ENCODE measurements at regions not wholly inside any gene's neighbourhood (a gene's known extent, or its start where the extent isn't known, plus 50 kb on each side); places are given as distances from the start of the nearest gene placed in this dataset.

DNA sequence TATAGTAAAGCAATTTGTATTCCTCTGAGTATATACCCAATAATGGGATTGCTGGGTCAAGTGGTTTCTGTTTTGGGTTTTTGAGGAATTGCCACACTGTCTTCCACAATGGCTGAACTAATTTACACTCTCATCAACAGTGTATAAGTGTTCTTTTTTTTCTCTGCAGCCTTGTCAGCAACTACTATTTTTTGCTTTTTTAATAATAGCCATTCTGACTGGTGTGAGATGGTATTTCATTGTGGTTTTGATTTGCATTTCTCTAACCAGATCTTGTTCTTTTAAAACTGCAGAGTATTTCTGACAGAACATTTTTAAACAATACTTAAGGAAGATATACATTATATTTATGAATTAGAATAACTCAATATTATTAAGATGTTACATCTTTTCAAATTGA is 1140.5 kb upstream of the CNTN5 start:
- TF ChIP-seq, protein P1, sequence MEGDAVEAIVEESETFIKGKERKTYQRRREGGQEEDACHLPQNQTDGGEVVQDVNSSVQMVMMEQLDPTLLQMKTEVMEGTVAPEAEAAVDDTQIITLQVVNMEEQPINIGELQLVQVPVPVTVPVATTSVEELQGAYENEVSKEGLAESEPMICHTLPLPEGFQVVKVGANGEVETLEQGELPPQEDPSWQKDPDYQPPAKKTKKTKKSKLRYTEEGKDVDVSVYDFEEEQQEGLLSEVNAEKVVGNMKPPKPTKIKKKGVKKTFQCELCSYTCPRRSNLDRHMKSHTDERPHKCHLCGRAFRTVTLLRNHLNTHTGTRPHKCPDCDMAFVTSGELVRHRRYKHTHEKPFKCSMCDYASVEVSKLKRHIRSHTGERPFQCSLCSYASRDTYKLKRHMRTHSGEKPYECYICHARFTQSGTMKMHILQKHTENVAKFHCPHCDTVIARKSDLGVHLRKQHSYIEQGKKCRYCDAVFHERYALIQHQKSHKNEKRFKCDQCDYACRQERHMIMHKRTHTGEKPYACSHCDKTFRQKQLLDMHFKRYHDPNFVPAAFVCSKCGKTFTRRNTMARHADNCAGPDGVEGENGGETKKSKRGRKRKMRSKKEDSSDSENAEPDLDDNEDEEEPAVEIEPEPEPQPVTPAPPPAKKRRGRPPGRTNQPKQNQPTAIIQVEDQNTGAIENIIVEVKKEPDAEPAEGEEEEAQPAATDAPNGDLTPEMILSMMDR (conservative IDR thresholded peaks at IDR 0.05; ENCODE audit: low read depth, low read length), result no peak
- TF ChIP-seq, protein P2, sequence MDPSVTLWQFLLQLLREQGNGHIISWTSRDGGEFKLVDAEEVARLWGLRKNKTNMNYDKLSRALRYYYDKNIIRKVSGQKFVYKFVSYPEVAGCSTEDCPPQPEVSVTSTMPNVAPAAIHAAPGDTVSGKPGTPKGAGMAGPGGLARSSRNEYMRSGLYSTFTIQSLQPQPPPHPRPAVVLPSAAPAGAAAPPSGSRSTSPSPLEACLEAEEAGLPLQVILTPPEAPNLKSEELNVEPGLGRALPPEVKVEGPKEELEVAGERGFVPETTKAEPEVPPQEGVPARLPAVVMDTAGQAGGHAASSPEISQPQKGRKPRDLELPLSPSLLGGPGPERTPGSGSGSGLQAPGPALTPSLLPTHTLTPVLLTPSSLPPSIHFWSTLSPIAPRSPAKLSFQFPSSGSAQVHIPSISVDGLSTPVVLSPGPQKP (IDR thresholded peaks at IDR 0.05; ENCODE audit: borderline replicate concordance, low read depth, low read length), result no peak
- TF ChIP-seq MXI1 (IDR thresholded peaks at IDR 0.05; ENCODE audit: borderline replicate concordance, low read depth, low read length), result no peak
- TF ChIP-seq RAD21 (IDR thresholded peaks at IDR 0.05; ENCODE audit: low read length), result no peak
- no peak for TF ChIP-seq POLR2A (IDR thresholded peaks at IDR 0.05; ENCODE audit: low read depth, low read length)
- no peak for TF ChIP-seq CEBPB (IDR thresholded peaks at IDR 0.05; ENCODE audit: low read depth, low read length)
- no peak for TF ChIP-seq MAZ (IDR thresholded peaks at IDR 0.05; ENCODE audit: borderline replicate concordance, low read depth, low read length)
- no peak for TF ChIP-seq FOS (IDR thresholded peaks at IDR 0.05; ENCODE audit: low read depth, low read length)
- TF ChIP-seq, protein P3, sequence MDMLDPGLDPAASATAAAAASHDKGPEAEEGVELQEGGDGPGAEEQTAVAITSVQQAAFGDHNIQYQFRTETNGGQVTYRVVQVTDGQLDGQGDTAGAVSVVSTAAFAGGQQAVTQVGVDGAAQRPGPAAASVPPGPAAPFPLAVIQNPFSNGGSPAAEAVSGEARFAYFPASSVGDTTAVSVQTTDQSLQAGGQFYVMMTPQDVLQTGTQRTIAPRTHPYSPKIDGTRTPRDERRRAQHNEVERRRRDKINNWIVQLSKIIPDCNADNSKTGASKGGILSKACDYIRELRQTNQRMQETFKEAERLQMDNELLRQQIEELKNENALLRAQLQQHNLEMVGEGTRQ (IDR thresholded peaks at IDR 0.05; ENCODE audit: low read depth, low read length), result no peak
- TF ChIP-seq MAFK (IDR thresholded peaks at IDR 0.05; ENCODE audit: low read depth, low read length), result no peak
- TF ChIP-seq BHLHE40 (IDR thresholded peaks at IDR 0.05; ENCODE audit: low read depth, low read length), result no peak
- no peak for TF ChIP-seq RCOR1 (IDR thresholded peaks at IDR 0.05; ENCODE audit: insufficient replicate concordance, low read length)
- TF ChIP-seq RFX5 (IDR thresholded peaks at IDR 0.05; ENCODE audit: low read depth, low read length), result no peak
- TF ChIP-seq NFE2L2 (IDR thresholded peaks at IDR 0.05; ENCODE audit: low read depth, low read length), result no peak

Data from IMR-90 (cell line).